Activated T-helper 17 cell treated with anti-CD3 and anti-CD28 coated beads, Interleukin-2, amount 50 U/mL, for 72 hours (primary cell): ENCODE measurements at regions not wholly inside any gene's neighbourhood (a gene's known extent, or its start where the extent isn't known, plus 50 kb on each side); places are given as distances from the start of the nearest gene placed in this dataset.

Source experiments
- ATAC-seq: fragments of 150-1000 bp; cut with Tn5 transposase; replicated peaks from 2 replicates; pipeline ENCODE4 v1.10.0; 2021; ENCODE audit warnings: mild to moderate bottlenecking, moderate library complexity
- H3K27ac Mint-ChIP-seq: one replicate; pipeline ENCODE4 v1.8.0; 2022; ENCODE audit warnings: mixed read lengths
- H3K27me3 Mint-ChIP-seq: one replicate; pipeline ENCODE4 v1.8.0; 2022; ENCODE audit warnings: mixed read lengths
- H3K36me3 Mint-ChIP-seq: one replicate; pipeline ENCODE4 v1.8.0; 2022; ENCODE audit warnings: low read depth, mild to moderate bottlenecking, mixed read lengths
- H3K4me1 Mint-ChIP-seq: one replicate; pipeline ENCODE4 v1.8.0; 2022; ENCODE audit warnings: mixed read lengths
- H3K4me3 Mint-ChIP-seq: one replicate; pipeline ENCODE4 v1.8.0; 2022; ENCODE audit warnings: mild to moderate bottlenecking, mixed read lengths
- H3K9me3 Mint-ChIP-seq: one replicate; pipeline ENCODE4 v1.8.0; 2022; ENCODE audit warnings: mixed read lengths

GRCh38 chr4:30920043-30920442 lies 199.9 kb downstream of the PCDH7 start:
- Mint-ChIP-seq H3K4me1 (no peaks in the 10 kb centered on the region), H3K9me3 (peaks cover 17% of the 10 kb centered on the region), H3K27me3 (no peaks in the 10 kb centered on the region), H3K27ac (no peak overlapping the region), H3K36me3 (no peaks in the 10 kb centered on the region), H3K4me3 (no peak overlapping the region)
- ATAC-seq: no peak

- H3K36me3 Mint-ChIP-seq: no peaks in the 10 kb centered on the region
- H3K9me3 Mint-ChIP-seq: peaks cover 10% of the 10 kb centered on the region
- no peaks in the 10 kb centered on the region for H3K4me1 Mint-ChIP-seq
- ATAC-seq: no peak
- no peaks in the 10 kb centered on the region for H3K27me3 Mint-ChIP-seq
- H3K27ac Mint-ChIP-seq: no peak overlapping the region
- no peak overlapping the region for H3K4me3 Mint-ChIP-seq
Observed at GRCh38 chr4:30922625-30923024, 202.5 kb downstream of the PCDH7 start.

GRCh38 chr4:30924495-30924894 lies 204.3 kb downstream of the PCDH7 start:
- Mint-ChIP-seq H3K27me3 (no peaks in the 10 kb centered on the region), H3K27ac (no peak overlapping the region), H3K36me3 (no peaks in the 10 kb centered on the region), H3K4me1 (no peaks in the 10 kb centered on the region), H3K9me3 (peaks cover 10% of the 10 kb centered on the region), H3K4me3 (no peak overlapping the region)
- ATAC-seq: no peak

DNA sequence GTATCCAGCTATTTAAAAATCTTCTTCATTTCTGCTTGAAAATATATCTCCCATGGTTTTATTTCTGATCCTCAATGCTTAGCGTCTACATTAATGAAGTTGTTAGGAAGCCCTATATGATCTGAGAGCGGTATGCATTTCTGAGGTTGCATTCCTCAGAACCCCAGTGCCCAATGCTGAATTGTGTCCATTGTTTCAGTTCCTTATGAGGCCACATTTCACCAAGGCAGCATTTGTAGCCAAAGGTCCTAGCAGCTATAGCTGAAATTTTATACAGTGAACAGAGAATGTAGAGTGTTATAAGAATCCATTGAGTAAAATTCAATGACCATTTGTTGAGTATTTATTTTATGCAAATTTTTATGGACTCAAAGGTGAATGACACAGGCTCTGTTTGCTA lies 209.5 kb downstream of the PCDH7 start:
- no peak for ATAC-seq
- Mint-ChIP-seq H3K9me3 (peaks cover 11% of the 10 kb centered on the region), H3K27me3 (no peaks in the 10 kb centered on the region), H3K36me3 (no peaks in the 10 kb centered on the region), H3K27ac (no peak overlapping the region), H3K4me1 (no peaks in the 10 kb centered on the region), H3K4me3 (no peak overlapping the region)

- ATAC-seq: no peak
- Mint-ChIP-seq H3K4me1 (no peaks in the 10 kb centered on the region), H3K9me3 (peaks cover 7% of the 10 kb centered on the region), H3K36me3 (no peaks in the 10 kb centered on the region), H3K4me3 (no peak overlapping the region), H3K27me3 (no peaks in the 10 kb centered on the region), H3K27ac (no peak overlapping the region)
Observed at GRCh38 chr4:30930276-30930675, 210.1 kb downstream of the PCDH7 start.

GRCh38 chr4:30932581-30932980 lies 212.4 kb downstream of the PCDH7 start:
- Mint-ChIP-seq H3K27ac (no peak overlapping the region), H3K36me3 (no peaks in the 10 kb centered on the region), H3K9me3 (peaks cover 4% of the 10 kb centered on the region), H3K4me3 (no peak overlapping the region), H3K4me1 (no peaks in the 10 kb centered on the region), H3K27me3 (no peaks in the 10 kb centered on the region)
- no peak for ATAC-seq

DNA sequence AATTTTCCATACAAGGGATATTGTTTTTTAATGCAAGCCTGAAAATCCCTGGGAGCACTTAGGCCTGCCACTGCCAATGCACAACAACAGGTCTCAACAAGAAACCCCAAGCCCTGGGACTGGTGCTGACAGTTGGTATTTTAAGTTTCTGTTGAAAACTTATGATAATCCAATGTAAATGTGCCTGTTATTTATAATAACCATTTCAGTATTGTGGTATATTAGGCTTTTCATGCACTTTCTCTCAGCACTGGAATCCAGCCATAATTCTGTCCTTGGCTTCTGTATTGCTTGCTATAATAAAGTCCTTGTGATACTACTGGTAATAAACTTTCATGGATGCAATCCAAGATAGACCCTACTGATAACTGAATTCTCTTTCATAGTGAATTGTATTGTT lies 218.9 kb downstream of the PCDH7 start:
- Mint-ChIP-seq H3K36me3 (no peaks in the 10 kb centered on the region), H3K9me3 (peaks cover 11% of the 10 kb centered on the region), H3K4me1 (no peaks in the 10 kb centered on the region), H3K27me3 (no peaks in the 10 kb centered on the region), H3K4me3 (no peak overlapping the region), H3K27ac (no peak overlapping the region)
- ATAC-seq: no peak

- ATAC-seq: no peak
- Mint-ChIP-seq H3K4me1 (no peaks in the 10 kb centered on the region), H3K4me3 (no peak overlapping the region), H3K27ac (no peak overlapping the region), H3K27me3 (no peaks in the 10 kb centered on the region), H3K36me3 (no peaks in the 10 kb centered on the region), H3K9me3 (peaks cover 11% of the 10 kb centered on the region)
Observed at GRCh38 chr4:30939684-30940083, 219.5 kb downstream of the PCDH7 start.

GRCh38 chr4:30941641-30942040 lies 221.5 kb downstream of the PCDH7 start:
- Mint-ChIP-seq H3K4me1 (no peaks in the 10 kb centered on the region), H3K27me3 (no peaks in the 10 kb centered on the region), H3K4me3 (no peak overlapping the region), H3K9me3 (peaks cover 15% of the 10 kb centered on the region), H3K27ac (no peak overlapping the region), H3K36me3 (no peaks in the 10 kb centered on the region)
- no peak for ATAC-seq

GRCh38 chr4:30943356-30943755 lies 223.2 kb downstream of the PCDH7 start:
- Mint-ChIP-seq H3K27ac (no peak overlapping the region), H3K4me1 (no peaks in the 10 kb centered on the region), H3K27me3 (no peaks in the 10 kb centered on the region), H3K36me3 (no peaks in the 10 kb centered on the region), H3K4me3 (no peak overlapping the region), H3K9me3 (peaks cover 21% of the 10 kb centered on the region)
- no peak for ATAC-seq

- H3K27me3 Mint-ChIP-seq: no peaks in the 10 kb centered on the region
- H3K4me1 Mint-ChIP-seq: no peaks in the 10 kb centered on the region
- no peak overlapping the region for H3K27ac Mint-ChIP-seq
- H3K36me3 Mint-ChIP-seq: no peaks in the 10 kb centered on the region
- no peak overlapping the region for H3K4me3 Mint-ChIP-seq
- ATAC-seq: no peak
- peaks cover 20% of the 10 kb centered on the region for H3K9me3 Mint-ChIP-seq
Observed at GRCh38 chr4:30945586-30945985, 225.4 kb downstream of the PCDH7 start.

GRCh38 chr4:30946288-30946687 lies 226.1 kb downstream of the PCDH7 start:
- no peaks in the 10 kb centered on the region for H3K4me1 Mint-ChIP-seq
- no peak overlapping the region for H3K27ac Mint-ChIP-seq
- no peak overlapping the region for H3K4me3 Mint-ChIP-seq
- H3K27me3 Mint-ChIP-seq: no peaks in the 10 kb centered on the region
- peaks cover 20% of the 10 kb centered on the region for H3K9me3 Mint-ChIP-seq
- no peak for ATAC-seq
- H3K36me3 Mint-ChIP-seq: no peaks in the 10 kb centered on the region

- Mint-ChIP-seq H3K9me3 (peaks cover 13% of the 10 kb centered on the region), H3K27me3 (no peaks in the 10 kb centered on the region), H3K27ac (no peak overlapping the region), H3K4me3 (no peak overlapping the region), H3K4me1 (no peaks in the 10 kb centered on the region), H3K36me3 (no peaks in the 10 kb centered on the region)
- ATAC-seq: no peak
Observed at GRCh38 chr4:30948653-30949052, 228.5 kb downstream of the PCDH7 start.

GRCh38 chr4:30950737-30951136 lies 230.6 kb downstream of the PCDH7 start:
- no peaks in the 10 kb centered on the region for H3K4me1 Mint-ChIP-seq
- no peak overlapping the region for H3K4me3 Mint-ChIP-seq
- ATAC-seq: no peak
- H3K27me3 Mint-ChIP-seq: no peaks in the 10 kb centered on the region
- no peaks in the 10 kb centered on the region for H3K36me3 Mint-ChIP-seq
- peaks cover 13% of the 10 kb centered on the region for H3K9me3 Mint-ChIP-seq
- no peak overlapping the region for H3K27ac Mint-ChIP-seq

DNA sequence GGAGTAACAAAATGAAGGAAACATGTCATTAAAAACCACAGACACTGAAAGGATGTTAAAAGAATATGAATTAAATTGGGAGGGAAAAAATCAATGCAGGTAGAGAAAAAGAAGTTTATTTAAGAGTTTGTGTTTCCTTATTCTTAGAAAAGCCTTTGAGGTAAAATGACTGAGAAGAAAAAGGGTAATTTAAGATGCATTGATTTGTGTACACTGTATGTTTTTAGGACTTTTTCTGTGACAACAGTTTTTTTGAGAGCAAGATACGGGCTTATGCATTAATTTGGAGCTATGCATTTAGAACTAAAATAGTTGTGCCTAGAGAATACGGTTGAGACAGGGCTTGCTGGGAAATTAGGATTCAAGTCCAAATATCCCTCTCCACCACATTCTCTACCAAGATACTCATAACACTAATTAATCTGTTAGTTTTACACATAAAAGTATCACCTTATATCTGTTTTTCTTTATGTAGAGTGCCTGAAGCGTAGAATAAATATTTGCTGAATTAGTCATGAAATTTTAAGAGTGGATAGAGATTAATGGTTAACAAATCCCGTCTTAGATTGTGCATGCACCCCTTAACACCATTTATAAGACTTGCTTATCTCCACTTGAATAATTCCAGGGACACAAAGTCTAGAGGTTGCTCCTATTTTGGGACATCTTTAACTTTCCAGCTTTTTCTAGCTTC lies 232.5 kb downstream of the PCDH7 start:
- H3K4me1 Mint-ChIP-seq: no peaks in the 10 kb centered on the region
- H3K36me3 Mint-ChIP-seq: no peaks in the 10 kb centered on the region
- H3K9me3 Mint-ChIP-seq: peaks cover 4% of the 10 kb centered on the region
- no peak overlapping the region for H3K27ac Mint-ChIP-seq
- ATAC-seq: no peak
- H3K4me3 Mint-ChIP-seq: no peak overlapping the region
- no peaks in the 10 kb centered on the region for H3K27me3 Mint-ChIP-seq

GRCh38 chr4:30953799-30954198 lies 233.6 kb downstream of the PCDH7 start:
- H3K9me3 Mint-ChIP-seq: peaks cover 6% of the 10 kb centered on the region
- no peak overlapping the region for H3K27ac Mint-ChIP-seq
- H3K4me1 Mint-ChIP-seq: no peaks in the 10 kb centered on the region
- H3K27me3 Mint-ChIP-seq: no peaks in the 10 kb centered on the region
- no peaks in the 10 kb centered on the region for H3K36me3 Mint-ChIP-seq
- ATAC-seq: no peak
- no peak overlapping the region for H3K4me3 Mint-ChIP-seq
